Prostate gland (tissue), 2 donors: ENCODE measurements at regions not wholly inside any gene's neighbourhood (a gene's known extent, or its start where the extent isn't known, plus 50 kb on each side); places are given as distances from the start of the nearest gene placed in this dataset.

Experiments
- CTCF ChIP-seq, 4 experiments: fragments of 200-600 bp in 2 of 4; fragments of 450-650 bp in 2 of 4; sonication (generic) in 2 of 4; IDR thresholded peaks; 1 replicate in 3 of 4; 2 replicates in 1 of 4; pipeline ENCODE4 v1.5.1; 2016 to 2019; ENCODE audit warnings: antibody characterized with exemption in 4 of 4, mild to moderate bottlenecking in 2 of 4, moderate library complexity in 2 of 4
- POLR2A ChIP-seq: fragments of 450-650 bp; IDR thresholded peaks from one replicate; pipeline ENCODE4 v1.6.1; 2016; ENCODE audit warnings: antibody characterized with exemption, mild to moderate bottlenecking

- no peak for TF ChIP-seq CTCF (IDR thresholded peaks at IDR 0.05)
- no peak for TF ChIP-seq POLR2A
Observed at GRCh38 chr15:92316586-92317295, 76.9 kb upstream of the ST8SIA2 start.
